ENCODE measurements at regions not wholly inside any gene's neighbourhood (a gene's known extent, or its start where the extent isn't known, plus 50 kb on each side); places are given as distances from the start of the nearest gene placed in this dataset.

GRCh38 chr7:46396481-46396880 lies 475.4 kb upstream of the IGFBP3 start:
- TF ChIP-seq EZH2 (IDR thresholded peaks at IDR 0.05; ENCODE audit: insufficient read depth, poor library complexity, severe bottlenecking) (no peak), EZH2phosphoT487 (IDR thresholded peaks at IDR 0.05; ENCODE audit: insufficient read depth, low read depth) (no peak)

Measured in GM23248 (cell line).